H9 (cell line): ENCODE measurements at regions not wholly inside any gene's neighbourhood (a gene's known extent, or its start where the extent isn't known, plus 50 kb on each side); places are given as distances from the start of the nearest gene placed in this dataset.

ENCODE experiments used
- DNase-seq: peaks from one replicate; pipeline ENCODE4 v3.0.0-alpha.2; 2017
- H2AFZ ChIP-seq: one replicate; pipeline ENCODE4 v1.6.1; 2013; ENCODE audit warnings: mild to moderate bottlenecking, low read length, control low read depth, moderate library complexity
- H2AK5ac ChIP-seq: 2 replicates; pipeline ENCODE4 v1.6.1; 2013; ENCODE audit warnings: low read length, control low read depth, mixed read lengths; ENCODE audit not compliant: insufficient read length
- H2BK120ac ChIP-seq: one replicate; pipeline ENCODE4 v1.6.1; 2013; ENCODE audit warnings: low read depth, mild to moderate bottlenecking, low read length, control low read depth, inconsistent platforms; ENCODE audit not compliant: poor library complexity, severe bottlenecking
- H2BK12ac ChIP-seq: 2 replicates; pipeline ENCODE4 v1.6.1; 2013; ENCODE audit warnings: low read length, control low read depth, mixed read lengths, low read depth; ENCODE audit not compliant: insufficient read length
- H2BK15ac ChIP-seq: 2 replicates; pipeline ENCODE4 v1.6.1; 2013; ENCODE audit warnings: low read depth, low read length, control low read depth
- H2BK20ac ChIP-seq: one replicate; pipeline ENCODE4 v1.6.1; 2013; ENCODE audit warnings: low read depth, mild to moderate bottlenecking, low read length, control low read depth, inconsistent platforms; ENCODE audit not compliant: poor library complexity, severe bottlenecking
- H2BK5ac ChIP-seq: 2 replicates; pipeline ENCODE4 v1.6.1; 2013; ENCODE audit warnings: low read length, control low read depth, mixed read lengths; ENCODE audit not compliant: insufficient read length
- H3K14ac ChIP-seq: 2 replicates; pipeline ENCODE4 v1.6.1; 2013; ENCODE audit warnings: low read length, control low read depth; ENCODE audit not compliant: insufficient read depth
- H3K18ac ChIP-seq: 2 replicates; pipeline ENCODE4 v1.6.1; 2013; ENCODE audit warnings: low read depth, mild to moderate bottlenecking, mixed read lengths, low read length, control low read depth; ENCODE audit not compliant: insufficient read length
- H3K23ac ChIP-seq: 2 replicates; pipeline ENCODE4 v1.6.1; 2013; ENCODE audit warnings: low read length, control low read depth, mixed read lengths, low read depth; ENCODE audit not compliant: insufficient read length
- H3K23me2 ChIP-seq: 2 replicates; pipeline ENCODE4 v1.6.1; 2013; ENCODE audit warnings: low read depth, mild to moderate bottlenecking, mixed read lengths, low read length, control low read depth; ENCODE audit not compliant: insufficient read length, poor library complexity, severe bottlenecking
- H3K27ac ChIP-seq: 2 replicates; pipeline ENCODE4 v1.5.1; 2013; ENCODE audit warnings: low read length, control low read depth, mixed read lengths, low read depth; ENCODE audit not compliant: insufficient read length
- H3K27me3 ChIP-seq: 2 replicates; pipeline ENCODE4 v1.6.1; 2013; ENCODE audit warnings: low read length, control low read depth, inconsistent platforms; ENCODE audit not compliant: insufficient read depth
- H3K4ac ChIP-seq: 2 replicates; pipeline ENCODE4 v1.6.1; 2013; ENCODE audit warnings: low read depth, mild to moderate bottlenecking, control low read depth, inconsistent platforms, low read length, moderate library complexity
- H3K4me1 ChIP-seq: 2 replicates; pipeline ENCODE4 v1.6.1; 2013; ENCODE audit warnings: low read length, control low read depth, inconsistent platforms; ENCODE audit not compliant: insufficient read depth
- H3K4me2 ChIP-seq: 2 replicates; pipeline ENCODE4 v1.6.1; 2013; ENCODE audit warnings: low read length, control low read depth, mixed read lengths; ENCODE audit not compliant: insufficient read length, insufficient read depth
- H3K56ac ChIP-seq: 2 replicates; pipeline ENCODE4 v1.6.1; 2013; ENCODE audit warnings: low read depth, mild to moderate bottlenecking, mixed read lengths, low read length, control low read depth; ENCODE audit not compliant: insufficient read length
- H3K79me1 ChIP-seq: 2 replicates; pipeline ENCODE4 v1.6.1; 2013; ENCODE audit warnings: low read depth, mild to moderate bottlenecking, moderate library complexity, low read length, control low read depth, inconsistent platforms; ENCODE audit not compliant: insufficient read depth, poor library complexity, severe bottlenecking
- H3K79me2 ChIP-seq: 2 replicates; pipeline ENCODE4 v1.6.1; 2013; ENCODE audit warnings: low read length, control low read depth, inconsistent platforms; ENCODE audit not compliant: insufficient read depth
- H3K9ac ChIP-seq: 2 replicates; pipeline ENCODE4 v1.6.1; 2013; ENCODE audit warnings: low read length, control low read depth, mixed read lengths; ENCODE audit not compliant: insufficient read length; ENCODE audit errors: extremely low read depth
- H3K9me3 ChIP-seq: one replicate; pipeline ENCODE4 v1.6.1; 2013; ENCODE audit warnings: low read depth, low read length, inconsistent platforms; ENCODE audit not compliant: control insufficient read depth
- H3T11ph ChIP-seq: one replicate; pipeline ENCODE4 v1.6.1; 2013; ENCODE audit warnings: mild to moderate bottlenecking, low read length, control low read depth, inconsistent platforms
- H4K20me1 ChIP-seq: one replicate; pipeline ENCODE4 v1.6.1; 2013; ENCODE audit not compliant: control insufficient read depth, insufficient read length, insufficient read depth
- H4K5ac ChIP-seq: 2 replicates; pipeline ENCODE4 v1.6.1; 2013; ENCODE audit warnings: low read depth, mild to moderate bottlenecking, mixed read lengths, low read length, control low read depth; ENCODE audit not compliant: insufficient read length
- H4K8ac ChIP-seq: replicated peaks from 2 replicates; pipeline ENCODE4 v1.6.1; 2013; ENCODE audit warnings: low read length, control low read depth, mixed read lengths, low read depth; ENCODE audit not compliant: insufficient read length
- H4K91ac ChIP-seq: 2 replicates; pipeline ENCODE4 v1.6.1; 2013; ENCODE audit warnings: low read depth, mild to moderate bottlenecking, moderate library complexity, mixed read lengths, low read length, control low read depth; ENCODE audit not compliant: insufficient read length
- H3K27ac Mint-ChIP-seq, 3 experiments: 2 replicates in 2 of 3; 3 replicates in 1 of 3; pipeline ENCODE4 v1.8.0; 2020 to 2021; ENCODE audit warnings: mixed read lengths in 3 of 3, mild to moderate bottlenecking in 1 of 3, moderate library complexity in 1 of 3
- H3K27me3 Mint-ChIP-seq: 2 replicates; pipeline ENCODE4 v1.8.0; 2021; ENCODE audit warnings: low read depth, mild to moderate bottlenecking, moderate library complexity, mixed read lengths
- H3K36me3 Mint-ChIP-seq, 3 experiments: 2 replicates in 2 of 3; 3 replicates in 1 of 3; pipeline ENCODE4 v1.8.0; 2020 to 2021; ENCODE audit warnings: low read depth in 3 of 3, mixed read lengths in 3 of 3; ENCODE audit not compliant: insufficient read depth in 1 of 3
- H3K4me1 Mint-ChIP-seq, 2 experiments: 2 replicates each; pipeline ENCODE4 v1.8.0; 2020; ENCODE audit warnings: mixed read lengths in 2 of 2
- H3K4me3 Mint-ChIP-seq, 2 experiments: 2 replicates in 1 of 2; 3 replicates in 1 of 2; pipeline ENCODE4 v1.8.0; 2020 to 2021; ENCODE audit warnings: mild to moderate bottlenecking in 2 of 2, mixed read lengths in 2 of 2, moderate library complexity in 1 of 2
- H3K9me3 Mint-ChIP-seq, 2 experiments: 2 replicates in 1 of 2; 3 replicates in 1 of 2; pipeline ENCODE4 v1.8.0; 2020; ENCODE audit warnings: mild to moderate bottlenecking in 2 of 2, mixed read lengths in 2 of 2, moderate library complexity in 1 of 2
- WGBS: extraction: QIAGEN DNeasy Blood & Tissue Kit; methylation state at CpG from one replicate; pipeline ENCODE4 v1.1.7; 2013; ENCODE audit warnings: missing lambda C conversion rate, low lambda C conversion rate, mixed read lengths; ENCODE audit not compliant: insufficient read length; ENCODE audit errors: extremely low coverage; 5-methylcytosine and 5-hydroxymethylcytosine counted together
- TF ChIP-seq, protein P1 (sequence below): fragments of 200-600 bp; sonication (generic); conservative IDR thresholded peaks from 3 replicates; pipeline ENCODE4 v1.8.0; 2021; ENCODE audit warnings: antibody characterized with exemption, mild to moderate bottlenecking

DNA sequence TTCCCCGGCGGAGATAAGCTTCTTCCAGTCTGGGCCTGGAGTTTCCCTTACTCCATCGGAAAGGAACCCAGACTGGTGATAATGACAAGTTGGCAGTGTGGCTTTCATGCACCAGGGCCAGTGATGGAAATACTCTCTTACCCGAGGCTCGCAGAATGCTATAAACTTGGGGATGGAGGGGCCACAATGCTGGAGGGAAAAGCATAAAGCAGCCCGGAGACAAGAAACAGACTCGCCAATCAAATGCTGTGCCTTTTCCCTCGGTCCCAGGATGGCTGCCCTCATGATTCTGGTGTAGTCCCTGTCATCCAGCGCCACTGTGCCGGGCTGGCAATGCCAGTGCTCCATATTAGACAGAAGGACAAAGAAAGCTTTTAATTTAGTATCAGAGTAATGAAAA, 325.6 kb downstream of the THBS2 start:
- Histone ChIP-seq H3K9me3 (peaks cover 16% of the 10 kb centered on the region), H3K9ac (no peak overlapping the region), H2BK15ac (no peak overlapping the region), H4K20me1 (no peaks in the 10 kb centered on the region), H3K18ac (no peak overlapping the region), H3K4me1 (peaks cover 7% of the 10 kb centered on the region; the same call in 1 of the 2 replicates), H4K91ac (no peak overlapping the region), H2AFZ (no peak overlapping the region), H3K27me3 (no peaks in the 10 kb centered on the region), H3K27ac (no peak overlapping the region), H3K79me1 (no peaks in the 10 kb centered on the region), H3T11ph (no peak overlapping the region), H3K14ac (no peak overlapping the region), H2BK5ac (no peak overlapping the region), H2AK5ac (no peak overlapping the region), H4K5ac (no peak overlapping the region), H3K79me2 (no peaks in the 10 kb centered on the region), H3K4ac (no peak overlapping the region), H3K4me2 (no peak overlapping the region), H2BK20ac (no peak overlapping the region), H2BK120ac (no peak overlapping the region), H2BK12ac (no peak overlapping the region), H3K56ac (no peak overlapping the region), H4K8ac (no peak overlapping the region), H3K23me2 (no peaks in the 10 kb centered on the region), H3K23ac (no peak overlapping the region)
- Mint-ChIP-seq H3K27me3 (peaks cover 1% of the 10 kb centered on the region; the same call in 1 of the 2 replicates), H3K9me3 (peaks cover 26 to 29% of the 10 kb centered on the region in 2 experiments), H3K4me1 (peaks cover 8 to 9% of the 10 kb centered on the region in 2 experiments), H3K27ac (no peak overlapping the region), H3K4me3 (no peak overlapping the region), H3K36me3 (peaks cover 10 to 29% (median 24%) of the 10 kb centered on the region in 3 experiments)
- no peak for DNase-seq
- TF ChIP-seq, protein P1, sequence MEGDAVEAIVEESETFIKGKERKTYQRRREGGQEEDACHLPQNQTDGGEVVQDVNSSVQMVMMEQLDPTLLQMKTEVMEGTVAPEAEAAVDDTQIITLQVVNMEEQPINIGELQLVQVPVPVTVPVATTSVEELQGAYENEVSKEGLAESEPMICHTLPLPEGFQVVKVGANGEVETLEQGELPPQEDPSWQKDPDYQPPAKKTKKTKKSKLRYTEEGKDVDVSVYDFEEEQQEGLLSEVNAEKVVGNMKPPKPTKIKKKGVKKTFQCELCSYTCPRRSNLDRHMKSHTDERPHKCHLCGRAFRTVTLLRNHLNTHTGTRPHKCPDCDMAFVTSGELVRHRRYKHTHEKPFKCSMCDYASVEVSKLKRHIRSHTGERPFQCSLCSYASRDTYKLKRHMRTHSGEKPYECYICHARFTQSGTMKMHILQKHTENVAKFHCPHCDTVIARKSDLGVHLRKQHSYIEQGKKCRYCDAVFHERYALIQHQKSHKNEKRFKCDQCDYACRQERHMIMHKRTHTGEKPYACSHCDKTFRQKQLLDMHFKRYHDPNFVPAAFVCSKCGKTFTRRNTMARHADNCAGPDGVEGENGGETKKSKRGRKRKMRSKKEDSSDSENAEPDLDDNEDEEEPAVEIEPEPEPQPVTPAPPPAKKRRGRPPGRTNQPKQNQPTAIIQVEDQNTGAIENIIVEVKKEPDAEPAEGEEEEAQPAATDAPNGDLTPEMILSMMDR: no peak
- WGBS: no CpG with 5 or more reads among the region's 10 CpGs
